ENCODE measurements at regions not wholly inside any gene's neighbourhood (a gene's known extent, or its start where the extent isn't known, plus 50 kb on each side); places are given as distances from the start of the nearest gene placed in this dataset.

- TF ChIP-seq CTCF (IDR thresholded peaks at IDR 0.05), result no peak
- TF ChIP-seq POLR2A (IDR thresholded peaks at IDR 0.05), result no peak
- intact Hi-C loops (cut with DNase I; ENCODE audit: low total_unique reads), result no loop called here
- Histone ChIP-seq H3K4me3 (no peak overlapping the region), H3K9me3 (no peaks in the 10 kb centered on the region), H3K27me3 (no peaks in the 10 kb centered on the region), H3K27ac (no peak overlapping the region), H3K36me3 (ENCODE audit: low read depth, missing control alignments) (no peaks in the 10 kb centered on the region), H3K4me1 (no peaks in the 10 kb centered on the region)
- DNase-seq, result no peak
- 57 to 61% methylated on average over 3 of the region's 3 CpGs for WGBS, 2 donors
Measured at GRCh38 chr4:180832073-180832472, 1411.1 kb upstream of the TENM3 start.

- intact Hi-C loops (cut with DNase I; ENCODE audit: low total_unique reads), result no loop called here
- Histone ChIP-seq H3K9me3 (no peaks in the 10 kb centered on the region), H3K27me3 (no peaks in the 10 kb centered on the region), H3K4me3 (no peak overlapping the region), H3K36me3 (ENCODE audit: low read depth, missing control alignments) (no peaks in the 10 kb centered on the region), H3K4me1 (no peaks in the 10 kb centered on the region), H3K27ac (no peak overlapping the region)
- no peak for DNase-seq
- TF ChIP-seq POLR2A (IDR thresholded peaks at IDR 0.05) (no peak), CTCF (IDR thresholded peaks at IDR 0.05) (no peak)
- 69 to 71% methylated on average over 7 of the region's 7 CpGs for WGBS, 2 donors
Measured at GRCh38 chr4:180840142-180840541, 1403.1 kb upstream of the TENM3 start.

- intact Hi-C loops (cut with DNase I; ENCODE audit: low total_unique reads), result no loop called here
- Histone ChIP-seq H3K36me3 (ENCODE audit: low read depth, missing control alignments) (no peaks in the 10 kb centered on the region), H3K4me3 (no peak overlapping the region), H3K4me1 (no peaks in the 10 kb centered on the region), H3K27ac (no peak overlapping the region), H3K27me3 (no peaks in the 10 kb centered on the region), H3K9me3 (no peaks in the 10 kb centered on the region)
- 75 to 76% methylated on average over 4 of the region's 4 CpGs for WGBS, 2 donors
- no peak for DNase-seq
- TF ChIP-seq CTCF (IDR thresholded peaks at IDR 0.05) (no peak), POLR2A (IDR thresholded peaks at IDR 0.05) (no peak)
Measured at GRCh38 chr4:180850318-180850940, 1392.8 kb upstream of the TENM3 start.

- Histone ChIP-seq H3K36me3 (ENCODE audit: low read depth, missing control alignments) (no peaks in the 10 kb centered on the region), H3K4me3 (no peak overlapping the region), H3K27ac (no peak overlapping the region), H3K27me3 (no peaks in the 10 kb centered on the region), H3K4me1 (no peaks in the 10 kb centered on the region), H3K9me3 (no peaks in the 10 kb centered on the region)
- WGBS, 2 donors, result 61 to 69% methylated on average over 6 of the region's 6 CpGs
- DNase-seq, result no peak
- TF ChIP-seq CTCF (IDR thresholded peaks at IDR 0.05) (no peak), POLR2A (IDR thresholded peaks at IDR 0.05) (no peak)
- intact Hi-C loops (cut with DNase I; ENCODE audit: low total_unique reads), result no loop called here
Measured at GRCh38 chr4:180852738-180853137, 1390.5 kb upstream of the TENM3 start.

- H3K9me3 ChIP-seq, result no peaks in the 10 kb centered on the region
- intact Hi-C loops (cut with DNase I; ENCODE audit: low total_unique reads), result no loop called here
- no peaks in the 10 kb centered on the region for H3K4me1 ChIP-seq
- no peaks in the 10 kb centered on the region for H3K36me3 ChIP-seq (ENCODE audit: low read depth, missing control alignments)
- 81 to 87% methylated on average over 2 of the region's 2 CpGs for WGBS, 2 donors
- TF ChIP-seq CTCF (IDR thresholded peaks at IDR 0.05), result no peak
- no peak for TF ChIP-seq POLR2A (IDR thresholded peaks at IDR 0.05)
- no peak overlapping the region for H3K4me3 ChIP-seq
- no peaks in the 10 kb centered on the region for H3K27me3 ChIP-seq
- DNase-seq, result no peak
- no peak overlapping the region for H3K27ac ChIP-seq
Measured at GRCh38 chr4:180855184-180855583, 1388.0 kb upstream of the TENM3 start.
